Kidney epithelial cell (primary cell): ENCODE measurements at regions not wholly inside any gene's neighbourhood (a gene's known extent, or its start where the extent isn't known, plus 50 kb on each side); places are given as distances from the start of the nearest gene placed in this dataset.

ENCODE experiments used
- DNase-seq: peaks from one replicate; pipeline ENCODE4 v3.0.0-alpha.2; 2010; ENCODE audit warnings: low read depth
- H3K27me3 ChIP-seq: 2 replicates; pipeline ENCODE4 v1.6.0; 2011; ENCODE audit warnings: low read length; ENCODE audit not compliant: control insufficient read depth, insufficient read depth
- H3K36me3 ChIP-seq: 2 replicates; pipeline ENCODE4 v1.5.1; 2011; ENCODE audit warnings: low read length; ENCODE audit not compliant: control insufficient read depth, insufficient read depth
- H3K4me3 ChIP-seq: 2 replicates; pipeline ENCODE4 v1.5.1; 2011; ENCODE audit warnings: low read depth, mild to moderate bottlenecking, control low read depth, low read length
- CTCF ChIP-seq: IDR thresholded peaks from 2 replicates; pipeline ENCODE4 v1.5.1; 2011; ENCODE audit warnings: mild to moderate bottlenecking, moderate library complexity, low read length, control low read depth, inconsistent platforms; ENCODE audit not compliant: insufficient read depth, poor library complexity, severe bottlenecking

- no peaks in the 10 kb centered on the region for H3K36me3 ChIP-seq
- no peak overlapping the region for H3K4me3 ChIP-seq
- no peak for DNase-seq
- H3K27me3 ChIP-seq, result no peaks in the 10 kb centered on the region
- TF ChIP-seq CTCF, result no peak
Observed at GRCh38 chr3:189507856-189508255, 123.3 kb upstream of the TP63 start.

- Histone ChIP-seq H3K4me3 (no peak overlapping the region), H3K36me3 (no peaks in the 10 kb centered on the region), H3K27me3 (no peaks in the 10 kb centered on the region)
- DNase-seq, result no peak
- TF ChIP-seq CTCF, result no peak
Observed at GRCh38 chr3:189508784-189509501, 122.2 kb upstream of the TP63 start.

GRCh38 chr3:189512039-189512438 is 119.2 kb upstream of the TP63 start:
- no peak for TF ChIP-seq CTCF
- H3K36me3 ChIP-seq, result no peaks in the 10 kb centered on the region
- DNase-seq, result no peak
- no peaks in the 10 kb centered on the region for H3K27me3 ChIP-seq
- H3K4me3 ChIP-seq, result no peak overlapping the region

- Histone ChIP-seq H3K36me3 (no peaks in the 10 kb centered on the region), H3K27me3 (no peaks in the 10 kb centered on the region), H3K4me3 (no peak overlapping the region)
- no peak for DNase-seq
- no peak for TF ChIP-seq CTCF
Observed at GRCh38 chr3:189512821-189513220, 118.4 kb upstream of the TP63 start.

GRCh38 chr3:189513281-189514117 is 117.7 kb upstream of the TP63 start:
- no peaks in the 10 kb centered on the region for H3K27me3 ChIP-seq
- no peaks in the 10 kb centered on the region for H3K36me3 ChIP-seq
- TF ChIP-seq CTCF, result no peak
- no peak for DNase-seq
- H3K4me3 ChIP-seq, result no peak overlapping the region
